Mesenchymal stem cell (in vitro differentiated cells and primary cell): ENCODE measurements at regions not wholly inside any gene's neighbourhood (a gene's known extent, or its start where the extent isn't known, plus 50 kb on each side); places are given as distances from the start of the nearest gene placed in this dataset.

Experiments
- DNase-seq: peaks from one replicate; pipeline ENCODE4 v3.0.0-alpha.2; 2013
- H2AFZ ChIP-seq: one replicate; pipeline ENCODE4 v1.6.1; 2013; ENCODE audit warnings: low read depth, mild to moderate bottlenecking, control low read depth, inconsistent platforms, low read length, moderate library complexity
- H2AK5ac ChIP-seq: 2 replicates; pipeline ENCODE4 v1.6.1; 2013; ENCODE audit warnings: low read length, moderate library complexity, mild to moderate bottlenecking, inconsistent platforms; ENCODE audit not compliant: severe bottlenecking
- H2BK120ac ChIP-seq: one replicate; pipeline ENCODE4 v1.6.1; 2013; ENCODE audit warnings: low read depth, mild to moderate bottlenecking, inconsistent platforms, low read length, moderate library complexity
- H2BK12ac ChIP-seq, 2 experiments: one replicate each; pipeline ENCODE4 v1.6.1; 2013; ENCODE audit warnings: inconsistent platforms in 2 of 2, low read length in 2 of 2, mild to moderate bottlenecking in 2 of 2, moderate library complexity in 2 of 2, control low read depth in 1 of 2
- H2BK15ac ChIP-seq: one replicate; pipeline ENCODE4 v1.6.1; 2013; ENCODE audit warnings: mild to moderate bottlenecking, low read depth, inconsistent platforms; ENCODE audit not compliant: poor library complexity, severe bottlenecking
- H2BK5ac ChIP-seq: 2 replicates; pipeline ENCODE4 v1.6.1; 2013; ENCODE audit warnings: low read depth, mild to moderate bottlenecking, low read length, control low read depth, inconsistent platforms; ENCODE audit not compliant: poor library complexity, severe bottlenecking
- H3K14ac ChIP-seq, 2 experiments: one replicate each; pipeline ENCODE4 v1.6.1; 2013; ENCODE audit warnings: inconsistent platforms in 2 of 2, low read length in 2 of 2, control low read depth in 1 of 2, mild to moderate bottlenecking in 1 of 2, moderate library complexity in 1 of 2
- H3K18ac ChIP-seq, 2 experiments: one replicate each; pipeline ENCODE4 v1.6.1; 2013; ENCODE audit warnings: inconsistent platforms in 2 of 2, low read length in 2 of 2, control low read depth in 1 of 2, low read depth in 1 of 2, mild to moderate bottlenecking in 1 of 2
- H3K23ac ChIP-seq, 2 experiments: one replicate each; pipeline ENCODE4 v1.6.1; 2013; ENCODE audit warnings: inconsistent platforms in 2 of 2, low read length in 2 of 2, mild to moderate bottlenecking in 2 of 2, moderate library complexity in 2 of 2, control low read depth in 1 of 2
- H3K27ac ChIP-seq: 2 replicates; pipeline ENCODE4 v1.5.1; 2013; ENCODE audit warnings: mild to moderate bottlenecking, moderate library complexity, low read length, control low read depth, inconsistent platforms; ENCODE audit not compliant: poor library complexity, severe bottlenecking
- H3K27me3 ChIP-seq, 2 experiments: 2 replicates each; pipeline versions ENCODE4 v1.6.1 to v1.7.0; 2013; ENCODE audit warnings: low read length in 2 of 2, mild to moderate bottlenecking in 2 of 2, moderate library complexity in 2 of 2, control low read depth in 1 of 2, inconsistent platforms in 1 of 2; ENCODE audit not compliant: control insufficient read depth in 1 of 2, insufficient read depth in 1 of 2
- H3K36me3 ChIP-seq, 2 experiments: 2 replicates each; pipeline versions ENCODE4 v1.6.1 to v1.7.0; 2013; ENCODE audit warnings: low read length in 2 of 2, control low read depth in 1 of 2, inconsistent platforms in 1 of 2, low read depth in 1 of 2, mild to moderate bottlenecking in 1 of 2; ENCODE audit not compliant: insufficient read depth in 2 of 2, control insufficient read depth in 1 of 2
- H3K4ac ChIP-seq, 2 experiments: one replicate each; pipeline ENCODE4 v1.6.1; 2013; ENCODE audit warnings: inconsistent platforms in 2 of 2, low read length in 2 of 2, mild to moderate bottlenecking in 2 of 2, moderate library complexity in 2 of 2, control low read depth in 1 of 2, low read depth in 1 of 2
- H3K4me1 ChIP-seq: 2 replicates; pipeline ENCODE4 v1.6.1; 2013; ENCODE audit warnings: low read depth, low read length, control low read depth; ENCODE audit not compliant: control insufficient read depth, insufficient read depth
- H3K4me2 ChIP-seq: 2 replicates; pipeline ENCODE4 v1.6.1; 2013; ENCODE audit warnings: low read length, mild to moderate bottlenecking, inconsistent platforms; ENCODE audit not compliant: poor library complexity, severe bottlenecking
- H3K4me3 ChIP-seq, 2 experiments: 2 replicates each; pipeline versions ENCODE4 v1.5.1 to v1.7.0; 2013; ENCODE audit warnings: low read length in 2 of 2, mild to moderate bottlenecking in 2 of 2, control low read depth in 1 of 2, low read depth in 1 of 2; ENCODE audit not compliant: insufficient read depth in 1 of 2
- H3K79me1 ChIP-seq: replicated peaks from 2 replicates; pipeline ENCODE4 v1.6.1; 2013; ENCODE audit warnings: mild to moderate bottlenecking, control low read depth, low read length, inconsistent platforms; ENCODE audit not compliant: poor library complexity, severe bottlenecking
- H3K9ac ChIP-seq: 2 replicates; pipeline ENCODE4 v1.7.0; 2013; ENCODE audit warnings: mild to moderate bottlenecking, low read length, moderate library complexity
- H3K9me3 ChIP-seq: 2 replicates; pipeline ENCODE4 v1.7.0; 2013; ENCODE audit warnings: mild to moderate bottlenecking, low read length; ENCODE audit not compliant: control insufficient read depth
- H4K8ac ChIP-seq: one replicate; pipeline ENCODE4 v1.6.1; 2013; ENCODE audit warnings: inconsistent platforms, mild to moderate bottlenecking, low read length, moderate library complexity
- H4K91ac ChIP-seq: one replicate; pipeline ENCODE4 v1.6.1; 2013; ENCODE audit warnings: mild to moderate bottlenecking, low read length, inconsistent platforms
- WGBS: methylation state at CpG from one replicate; pipeline ENCODE4 v1.1.7; 2013; ENCODE audit warnings: mixed read lengths; 5-methylcytosine and 5-hydroxymethylcytosine counted together

DNA sequence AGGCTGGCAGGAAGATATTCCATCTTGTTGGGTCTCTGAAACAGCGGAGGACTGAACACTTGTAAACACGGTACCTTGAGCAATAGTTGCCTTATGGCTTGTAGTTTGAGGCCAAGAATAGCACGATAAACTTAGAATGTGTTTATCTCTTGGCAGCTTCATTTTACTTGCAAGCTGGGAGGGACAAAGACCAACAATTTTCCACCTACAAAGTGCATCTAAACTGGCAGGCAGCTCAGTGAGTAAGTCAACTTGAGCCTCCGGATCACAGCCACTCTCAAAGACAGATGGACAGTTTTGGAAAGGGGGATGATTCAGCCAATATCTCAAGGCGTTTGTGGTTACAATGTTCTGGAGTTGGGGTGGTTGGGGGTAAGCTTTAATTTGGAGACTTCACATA, 652.6 kb downstream of the CETN3 start:
- Histone ChIP-seq H3K14ac (no peak overlapping the region), H2BK5ac (no peak overlapping the region), H3K79me1 (no peaks in the 10 kb centered on the region), H2BK120ac (no peak overlapping the region), H2BK12ac (no peak overlapping the region), H2BK15ac (no peak overlapping the region), H2AK5ac (no peak overlapping the region), H3K27me3 (no peaks in the 10 kb centered on the region), H2AFZ (no peak overlapping the region), H3K23ac (no peak overlapping the region), H3K27ac (no peak overlapping the region), H3K18ac (no peak overlapping the region), H3K4ac (no peak overlapping the region), H3K36me3 (no peaks in the 10 kb centered on the region), H4K8ac (no peak overlapping the region), H3K9me3 (no peaks in the 10 kb centered on the region), H3K4me1 (no peaks in the 10 kb centered on the region), H3K4me3 (no peak overlapping the region), H4K91ac (no peak overlapping the region), H3K4me2 (no peak overlapping the region), H3K9ac (no peak overlapping the region)
- 84% methylated on average over 5 of the region's 5 CpGs for WGBS
- peak; percentile 3 for DNase-seq

GRCh38 chr5:89755024-89755423, 654.5 kb downstream of the CETN3 start:
- no peak overlapping the region for H3K9ac ChIP-seq
- no peaks in the 10 kb centered on the region for H3K36me3 ChIP-seq
- no peak overlapping the region for H2AK5ac ChIP-seq
- H2BK120ac ChIP-seq, result no peak overlapping the region
- H4K91ac ChIP-seq, result no peak overlapping the region
- H3K14ac ChIP-seq, result no peak overlapping the region
- H2BK15ac ChIP-seq, result no peak overlapping the region
- H3K27ac ChIP-seq, result no peak overlapping the region
- H4K8ac ChIP-seq, result no peak overlapping the region
- H2BK12ac ChIP-seq, result no peak overlapping the region
- no peak overlapping the region for H3K4ac ChIP-seq
- no peak overlapping the region for H3K23ac ChIP-seq
- no peaks in the 10 kb centered on the region for H3K9me3 ChIP-seq
- no CpG with 5 or more reads among the region's 2 CpGs for WGBS
- no peak for DNase-seq
- H3K4me1 ChIP-seq, result no peaks in the 10 kb centered on the region
- no peaks in the 10 kb centered on the region for H3K27me3 ChIP-seq
- H3K4me3 ChIP-seq, result no peak overlapping the region
- no peak overlapping the region for H2BK5ac ChIP-seq
- no peak overlapping the region for H3K4me2 ChIP-seq
- no peak overlapping the region for H2AFZ ChIP-seq
- H3K18ac ChIP-seq, result no peak overlapping the region
- H3K79me1 ChIP-seq, result no peaks in the 10 kb centered on the region

- Histone ChIP-seq H2BK12ac (no peak overlapping the region), H3K4me2 (no peak overlapping the region), H3K27ac (no peak overlapping the region), H3K79me1 (no peaks in the 10 kb centered on the region), H2BK15ac (no peak overlapping the region), H2AK5ac (no peak overlapping the region), H3K4me3 (no peak overlapping the region), H3K9ac (no peak overlapping the region), H3K14ac (no peak overlapping the region), H3K27me3 (no peaks in the 10 kb centered on the region), H2BK5ac (no peak overlapping the region), H2BK120ac (no peak overlapping the region), H4K8ac (no peak overlapping the region), H3K4me1 (no peaks in the 10 kb centered on the region), H3K36me3 (no peaks in the 10 kb centered on the region), H3K9me3 (no peaks in the 10 kb centered on the region), H2AFZ (no peak overlapping the region), H3K23ac (no peak overlapping the region), H3K18ac (no peak overlapping the region), H4K91ac (no peak overlapping the region), H3K4ac (no peak overlapping the region)
- WGBS, result 80% methylated on average over 2 of the region's 2 CpGs
- DNase-seq, result no peak
These were observed 674.5 kb downstream of the CETN3 start for GRCh38 chr5:89735082-89735481.

- H3K4me1 ChIP-seq, result no peaks in the 10 kb centered on the region
- H3K14ac ChIP-seq, result no peak overlapping the region
- H3K18ac ChIP-seq, result no peak overlapping the region
- no peak overlapping the region for H2AK5ac ChIP-seq
- no CpG with 5 or more reads among the region's 1 CpG for WGBS
- no peaks in the 10 kb centered on the region for H3K79me1 ChIP-seq
- H3K27ac ChIP-seq, result no peak overlapping the region
- H2AFZ ChIP-seq, result no peak overlapping the region
- H3K27me3 ChIP-seq, result no peaks in the 10 kb centered on the region
- H3K9me3 ChIP-seq, result no peaks in the 10 kb centered on the region
- H2BK120ac ChIP-seq, result no peak overlapping the region
- H3K36me3 ChIP-seq, result no peaks in the 10 kb centered on the region
- H4K8ac ChIP-seq, result no peak overlapping the region
- DNase-seq, result no peak
- no peak overlapping the region for H3K4me2 ChIP-seq
- H2BK5ac ChIP-seq, result no peak overlapping the region
- H2BK15ac ChIP-seq, result no peak overlapping the region
- H3K9ac ChIP-seq, result no peak overlapping the region
- no peak overlapping the region for H2BK12ac ChIP-seq
- no peak overlapping the region for H4K91ac ChIP-seq
- no peak overlapping the region for H3K4ac ChIP-seq
- no peak overlapping the region for H3K4me3 ChIP-seq
- no peak overlapping the region for H3K23ac ChIP-seq
These were observed 675.8 kb downstream of the CETN3 start for GRCh38 chr5:89733772-89734171.
